B cell (primary cell): ENCODE measurements at regions not wholly inside any gene's neighbourhood (a gene's known extent, or its start where the extent isn't known, plus 50 kb on each side); places are given as distances from the start of the nearest gene placed in this dataset.

Source experiments
- EZH2 ChIP-seq: IDR thresholded peaks from 2 replicates; pipeline ENCODE4 v1.6.1; 2012; ENCODE audit warnings: borderline replicate concordance, low read depth, mild to moderate bottlenecking, moderate library complexity, low read length; ENCODE audit not compliant: insufficient read depth, poor library complexity, severe bottlenecking
- TF ChIP-seq, protein P1 (sequence below): fragments of 200-600 bp; IDR thresholded peaks from one replicate; pipeline ENCODE4 v1.8.0; 2022; ENCODE audit warnings: antibody characterized with exemption, mild to moderate bottlenecking

DNA sequence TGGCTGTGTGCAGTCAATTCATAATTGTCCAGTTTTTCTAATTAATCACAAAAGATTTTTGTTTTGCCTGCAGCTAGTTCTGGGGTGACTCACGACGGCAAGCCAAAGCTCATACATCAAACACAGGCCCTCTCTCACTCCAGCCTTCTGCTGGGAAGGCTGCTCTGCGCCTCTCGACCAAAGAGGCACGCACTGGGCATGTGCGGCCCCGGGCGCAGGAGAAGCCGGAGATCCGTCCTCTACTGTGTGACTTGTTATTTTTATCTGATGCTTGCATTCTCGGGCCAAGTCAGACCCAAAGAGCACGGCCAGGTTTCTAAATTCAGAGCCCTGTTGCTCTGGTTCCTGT, 98.5 kb downstream of the TFAP2A start:
- TF ChIP-seq, protein P1, sequence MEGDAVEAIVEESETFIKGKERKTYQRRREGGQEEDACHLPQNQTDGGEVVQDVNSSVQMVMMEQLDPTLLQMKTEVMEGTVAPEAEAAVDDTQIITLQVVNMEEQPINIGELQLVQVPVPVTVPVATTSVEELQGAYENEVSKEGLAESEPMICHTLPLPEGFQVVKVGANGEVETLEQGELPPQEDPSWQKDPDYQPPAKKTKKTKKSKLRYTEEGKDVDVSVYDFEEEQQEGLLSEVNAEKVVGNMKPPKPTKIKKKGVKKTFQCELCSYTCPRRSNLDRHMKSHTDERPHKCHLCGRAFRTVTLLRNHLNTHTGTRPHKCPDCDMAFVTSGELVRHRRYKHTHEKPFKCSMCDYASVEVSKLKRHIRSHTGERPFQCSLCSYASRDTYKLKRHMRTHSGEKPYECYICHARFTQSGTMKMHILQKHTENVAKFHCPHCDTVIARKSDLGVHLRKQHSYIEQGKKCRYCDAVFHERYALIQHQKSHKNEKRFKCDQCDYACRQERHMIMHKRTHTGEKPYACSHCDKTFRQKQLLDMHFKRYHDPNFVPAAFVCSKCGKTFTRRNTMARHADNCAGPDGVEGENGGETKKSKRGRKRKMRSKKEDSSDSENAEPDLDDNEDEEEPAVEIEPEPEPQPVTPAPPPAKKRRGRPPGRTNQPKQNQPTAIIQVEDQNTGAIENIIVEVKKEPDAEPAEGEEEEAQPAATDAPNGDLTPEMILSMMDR: no peak
- no peak for TF ChIP-seq EZH2
